Keratinocyte (primary cell): ENCODE measurements at regions not wholly inside any gene's neighbourhood (a gene's known extent, or its start where the extent isn't known, plus 50 kb on each side); places are given as distances from the start of the nearest gene placed in this dataset.

Experiments used
- DNase-seq: peaks from one replicate; pipeline ENCODE4 v3.0.0-alpha.2; 2011; ENCODE audit warnings: low read depth, missing footprints, low spot score
- FAIRE-seq: peaks from 2 replicates; lab custom pipeline; 2011; peaks lifted over from hg19 to GRCh38; lab: Jason Lieb, UNC
- H2AFZ ChIP-seq: 2 replicates; pipeline ENCODE4 v1.6.0; 2012; ENCODE audit warnings: low read length, control low read depth, inconsistent platforms; ENCODE audit not compliant: control insufficient read depth
- H3K27ac ChIP-seq: 2 replicates; pipeline ENCODE4 v1.5.1; 2011; ENCODE audit warnings: low read length; ENCODE audit not compliant: control insufficient read depth, insufficient read depth
- H3K27me3 ChIP-seq: 3 replicates; pipeline ENCODE4 v1.6.0; 2011; ENCODE audit warnings: low read length; ENCODE audit not compliant: control insufficient read depth, insufficient read depth; ENCODE audit errors: extremely low read depth
- H3K36me3 ChIP-seq, 2 experiments: 2 replicates in 1 of 2; 3 replicates in 1 of 2; pipeline ENCODE4 v1.5.1; 2011; ENCODE audit warnings: low read length in 2 of 2, mild to moderate bottlenecking in 1 of 2; ENCODE audit not compliant: control insufficient read depth in 2 of 2, insufficient read depth in 2 of 2; ENCODE audit errors: extremely low read depth in 1 of 2
- H3K4me1 ChIP-seq: 3 replicates; pipeline ENCODE4 v1.5.1; 2011; ENCODE audit warnings: low read length; ENCODE audit not compliant: control insufficient read depth, insufficient read depth; ENCODE audit errors: extremely low read depth
- H3K4me2 ChIP-seq: 3 replicates; pipeline ENCODE4 v1.6.0; 2011; ENCODE audit warnings: low read depth, low read length; ENCODE audit not compliant: control insufficient read depth, insufficient read depth; ENCODE audit errors: extremely low read depth
- H3K4me3 ChIP-seq, 3 experiments: fragments of 200-600 bp in 1 of 3; sonication (generic) in 1 of 3; 2 replicates in 2 of 3; 3 replicates in 1 of 3; pipeline ENCODE4 v1.5.1; 2011 to 2016; ENCODE audit warnings: low read length in 3 of 3, mild to moderate bottlenecking in 3 of 3, control low read depth in 2 of 3, inconsistent platforms in 1 of 3, low read depth in 1 of 3, mixed read lengths in 1 of 3, mixed run types in 1 of 3, moderate library complexity in 1 of 3; ENCODE audit not compliant: control insufficient read depth in 2 of 3, insufficient read depth in 2 of 3; ENCODE audit errors: extremely low read depth in 1 of 3
- H3K79me2 ChIP-seq: 2 replicates; pipeline ENCODE4 v1.6.0; 2012; ENCODE audit warnings: low read length; ENCODE audit not compliant: control insufficient read depth, insufficient read depth
- H3K9ac ChIP-seq: 3 replicates; pipeline ENCODE4 v1.6.0; 2011; ENCODE audit warnings: low read length; ENCODE audit not compliant: control insufficient read depth, insufficient read depth; ENCODE audit errors: extremely low read depth
- H3K9me1 ChIP-seq: 3 replicates; pipeline ENCODE4 v1.6.0; 2011; ENCODE audit warnings: low read length; ENCODE audit not compliant: control insufficient read depth, insufficient read depth; ENCODE audit errors: extremely low read depth
- H3K9me3 ChIP-seq: 2 replicates; pipeline ENCODE4 v1.5.1; 2012; ENCODE audit warnings: low read depth, low read length; ENCODE audit not compliant: control insufficient read depth
- H4K20me1 ChIP-seq: 3 replicates; pipeline ENCODE4 v1.6.0; 2011; ENCODE audit warnings: low read length; ENCODE audit not compliant: control insufficient read depth, insufficient read depth; ENCODE audit errors: extremely low read depth
- EZH2 ChIP-seq: IDR thresholded peaks from one replicate; pipeline ENCODE4 v1.6.1; 2012; ENCODE audit warnings: inconsistent platforms, mild to moderate bottlenecking, low read length, moderate library complexity
- dilution Hi-C: fragments of 300-500 bp; cut with MboI; formaldehyde crosslinking; loops from one replicate; pipeline ENCODE4 v1.7.0; 2020; ENCODE audit warnings: low sequenced_read_pairs; ENCODE audit not compliant: extremely low pct_ligation_motif_present
- TF ChIP-seq, protein P1 (sequence below), 3 experiments: IDR thresholded peaks in 1 of 3; conservative IDR thresholded peaks in 1 of 3; optimal IDR thresholded peaks in 1 of 3; 2 replicates in 2 of 3; 3 replicates in 1 of 3; pipeline versions ENCODE3 to v1.5.1; 2011; ENCODE audit warnings: low read length in 3 of 3, mild to moderate bottlenecking in 3 of 3, moderate library complexity in 2 of 3, control low read depth in 1 of 3, inconsistent platforms in 1 of 3; ENCODE audit not compliant: insufficient read depth in 2 of 3; ENCODE audit errors: extremely low read depth in 1 of 3

GRCh38 chr14:76603713-76604112 is 157.6 kb upstream of the VASH1 start:
- H3K4me3 ChIP-seq: no peak overlapping the region
- no peaks in the 10 kb centered on the region for H4K20me1 ChIP-seq
- DNase-seq (no peak), FAIRE-seq (no peak)
- H3K27me3 ChIP-seq: peaks cover 11% of the 10 kb centered on the region
- H2AFZ ChIP-seq: no peak overlapping the region
- H3K79me2 ChIP-seq: no peaks in the 10 kb centered on the region
- no peak overlapping the region for H3K9ac ChIP-seq
- H3K27ac ChIP-seq: no peak overlapping the region
- no peaks in the 10 kb centered on the region for H3K36me3 ChIP-seq
- TF ChIP-seq, protein P1, sequence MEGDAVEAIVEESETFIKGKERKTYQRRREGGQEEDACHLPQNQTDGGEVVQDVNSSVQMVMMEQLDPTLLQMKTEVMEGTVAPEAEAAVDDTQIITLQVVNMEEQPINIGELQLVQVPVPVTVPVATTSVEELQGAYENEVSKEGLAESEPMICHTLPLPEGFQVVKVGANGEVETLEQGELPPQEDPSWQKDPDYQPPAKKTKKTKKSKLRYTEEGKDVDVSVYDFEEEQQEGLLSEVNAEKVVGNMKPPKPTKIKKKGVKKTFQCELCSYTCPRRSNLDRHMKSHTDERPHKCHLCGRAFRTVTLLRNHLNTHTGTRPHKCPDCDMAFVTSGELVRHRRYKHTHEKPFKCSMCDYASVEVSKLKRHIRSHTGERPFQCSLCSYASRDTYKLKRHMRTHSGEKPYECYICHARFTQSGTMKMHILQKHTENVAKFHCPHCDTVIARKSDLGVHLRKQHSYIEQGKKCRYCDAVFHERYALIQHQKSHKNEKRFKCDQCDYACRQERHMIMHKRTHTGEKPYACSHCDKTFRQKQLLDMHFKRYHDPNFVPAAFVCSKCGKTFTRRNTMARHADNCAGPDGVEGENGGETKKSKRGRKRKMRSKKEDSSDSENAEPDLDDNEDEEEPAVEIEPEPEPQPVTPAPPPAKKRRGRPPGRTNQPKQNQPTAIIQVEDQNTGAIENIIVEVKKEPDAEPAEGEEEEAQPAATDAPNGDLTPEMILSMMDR (optimal IDR thresholded peaks at IDR 0.05 in 1 of 3, IDR thresholded peaks at IDR 0.05 in 1 of 3, conservative IDR thresholded peaks at IDR 0.05 in 1 of 3; ENCODE audit: extremely low read depth in 1 of 3, insufficient read depth in 2 of 3, low read length in 3 of 3): no peak
- TF ChIP-seq EZH2: no peak
- H3K4me1 ChIP-seq: no peaks in the 10 kb centered on the region
- dilution Hi-C loops: no loop called here
- no peaks in the 10 kb centered on the region for H3K9me3 ChIP-seq
- no peaks in the 10 kb centered on the region for H3K9me1 ChIP-seq
- H3K4me2 ChIP-seq: no peak overlapping the region

- no peak overlapping the region for H3K9ac ChIP-seq
- no peak overlapping the region for H3K4me3 ChIP-seq
- no peak for TF ChIP-seq EZH2
- TF ChIP-seq, protein P1 (optimal IDR thresholded peaks at IDR 0.05 in 1 of 3, IDR thresholded peaks at IDR 0.05 in 1 of 3, conservative IDR thresholded peaks at IDR 0.05 in 1 of 3; ENCODE audit: extremely low read depth in 1 of 3, insufficient read depth in 2 of 3, low read length in 3 of 3): no peak
- H3K4me2 ChIP-seq: no peak overlapping the region
- H3K9me1 ChIP-seq: no peaks in the 10 kb centered on the region
- H2AFZ ChIP-seq: no peak overlapping the region
- FAIRE-seq (no peak), DNase-seq (no peak)
- H3K79me2 ChIP-seq: no peaks in the 10 kb centered on the region
- H3K9me3 ChIP-seq: no peaks in the 10 kb centered on the region
- no peaks in the 10 kb centered on the region for H3K36me3 ChIP-seq
- no peaks in the 10 kb centered on the region for H4K20me1 ChIP-seq
- no peak overlapping the region for H3K27ac ChIP-seq
- dilution Hi-C loops: no loop called here
- no peaks in the 10 kb centered on the region for H3K27me3 ChIP-seq
- no peaks in the 10 kb centered on the region for H3K4me1 ChIP-seq
These were observed 153.8 kb upstream of the VASH1 start for GRCh38 chr14:76607510-76607909.
